ENCODE measurements at regions not wholly inside any gene's neighbourhood (a gene's known extent, or its start where the extent isn't known, plus 50 kb on each side); places are given as distances from the start of the nearest gene placed in this dataset.
A peak's percentile ranks its signal among the peaks of the same experiment; 100 is the strongest.
"Not testable (repeated sequence)": the region's sequence is repeated elsewhere in the genome, so short reads cannot be mapped to it uniquely, and the experiment has no call there.

- DNase-seq, result no peak
Measured at GRCh38 chr1:166395729-166396128, 228.9 kb upstream of the FAM78B start.

GRCh38 chr1:166409253-166410082, 242.7 kb upstream of the FAM78B start:
- not testable (repeated sequence) for DNase-seq

- DNase-seq, result no peak
Measured at GRCh38 chr1:166410083-166410385, 243.2 kb upstream of the FAM78B start.

GRCh38 chr1:166416831-166417230, 250.0 kb upstream of the FAM78B start:
- not testable (repeated sequence) for DNase-seq

GRCh38 chr1:166418344-166418933, 251.6 kb upstream of the FAM78B start:
- DNase-seq, result no peak

GRCh38 chr1:166422586-166422985, 255.8 kb upstream of the FAM78B start:
- DNase-seq, result not testable (repeated sequence)

- no peak for DNase-seq
Measured at GRCh38 chr1:166432655-166433054, 265.9 kb upstream of the FAM78B start.

GRCh38 chr1:166433404-166434304, 266.9 kb upstream of the FAM78B start:
- peak; percentile 3 for DNase-seq

- DNase-seq, result no peak
Measured at GRCh38 chr1:166457700-166458099, 290.9 kb upstream of the FAM78B start.

GRCh38 chr1:166464333-166464732, 297.5 kb upstream of the FAM78B start:
- DNase-seq, result no peak

- DNase-seq, result no peak
Measured at GRCh38 chr1:166470014-166470413, 303.2 kb upstream of the FAM78B start.

- no peak for DNase-seq
Measured at GRCh38 chr1:166470441-166470840, 303.6 kb upstream of the FAM78B start.

- DNase-seq, result no peak
Measured at GRCh38 chr1:166471359-166471758, 304.6 kb upstream of the FAM78B start.

- DNase-seq, result peak; percentile 58
Measured at GRCh38 chr1:166479052-166479631, 312.3 kb upstream of the FAM78B start.

GRCh38 chr1:166484471-166484870, 317.7 kb upstream of the FAM78B start:
- no peak for DNase-seq

- DNase-seq, result no peak
Measured at GRCh38 chr1:166484871-166485270, 318.1 kb upstream of the FAM78B start.

GRCh38 chr1:166485620-166486019, 318.8 kb upstream of the FAM78B start:
- no peak for DNase-seq

- DNase-seq, result no peak
Measured at GRCh38 chr1:166488327-166488726, 321.5 kb upstream of the FAM78B start.

- no peak for DNase-seq
Measured at GRCh38 chr1:166489356-166489669, 322.5 kb upstream of the FAM78B start.

- peak; percentile 84 for DNase-seq
Measured at GRCh38 chr1:166489670-166490436, 323.1 kb upstream of the FAM78B start.

- DNase-seq, result no peak
Measured at GRCh38 chr1:166490437-166490991, 323.7 kb upstream of the FAM78B start.

- not testable (repeated sequence) for DNase-seq
Measured at GRCh38 chr1:166493765-166494164, 327.0 kb upstream of the FAM78B start.

Measured in CD4-positive, alpha-beta T cell treated with Interleukin-12 subunit alpha and Interleukin-12 subunit beta, for 1 hour (primary cell).